Stimulated activated CD4-positive, alpha-beta T cell treated with anti-CD3 and anti-CD28 coated beads, Interleukin-1b, Interleukin-23, amount 100 ng/mL, for 24 hours (primary cell): ENCODE measurements at regions not wholly inside any gene's neighbourhood (a gene's known extent, or its start where the extent isn't known, plus 50 kb on each side); places are given as distances from the start of the nearest gene placed in this dataset.

Experiments used
- DNase-seq, 4 experiments: peaks; one replicate each; pipeline ENCODE4 v3.0.0-alpha.2; 2020; ENCODE audit warnings: low read depth in 4 of 4, low spot score in 1 of 4

DNA sequence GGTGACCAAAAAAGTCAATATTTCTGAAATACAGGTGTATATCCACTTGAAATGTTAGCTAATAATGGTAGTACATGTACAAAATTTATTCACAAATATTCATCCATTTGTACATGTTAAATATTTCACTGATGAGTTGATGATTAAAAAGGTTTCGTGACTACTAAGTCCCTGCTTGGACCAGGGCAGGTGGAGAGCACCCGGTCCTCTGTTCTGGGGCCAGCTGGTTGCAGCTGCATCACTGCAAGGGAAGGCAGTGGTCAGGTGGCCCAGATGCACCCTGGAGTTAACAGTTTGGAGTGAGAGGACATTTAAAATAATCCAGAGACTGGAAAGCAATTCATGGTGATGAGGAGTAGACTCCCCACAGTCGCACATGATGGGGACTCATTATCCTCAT, 141.2 kb downstream of the ZBTB18 start:
- no peak for DNase-seq

GRCh38 chr1:244196571-244197285, 145.6 kb downstream of the ZBTB18 start:
- no peak for DNase-seq

DNA sequence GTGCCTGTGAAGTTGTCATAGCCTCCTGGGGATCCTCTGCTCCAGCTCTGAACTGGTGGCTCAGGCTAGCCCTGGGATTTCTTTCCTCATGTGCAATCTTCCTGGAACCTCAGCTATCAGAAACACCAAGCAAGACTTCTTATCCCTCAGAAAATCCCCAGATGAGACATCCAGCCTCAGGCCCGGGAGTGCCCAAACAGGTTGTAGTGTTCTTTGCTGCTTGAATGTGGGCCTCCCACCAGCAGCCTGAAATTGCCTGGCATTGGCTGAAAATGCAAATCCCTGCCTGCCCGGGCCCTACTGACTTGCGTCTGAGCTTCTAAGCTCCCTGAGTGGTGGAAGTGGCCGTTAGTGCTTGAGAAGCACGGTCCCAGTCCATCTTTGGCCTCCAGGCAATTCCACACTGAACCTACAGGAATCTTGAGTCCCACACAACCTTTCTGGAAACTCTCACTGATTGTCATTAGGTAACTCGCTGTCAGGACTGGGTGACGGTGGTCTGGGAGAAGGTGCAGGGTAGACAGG, 146.8 kb downstream of the ZBTB18 start:
- no peak for DNase-seq

DNA sequence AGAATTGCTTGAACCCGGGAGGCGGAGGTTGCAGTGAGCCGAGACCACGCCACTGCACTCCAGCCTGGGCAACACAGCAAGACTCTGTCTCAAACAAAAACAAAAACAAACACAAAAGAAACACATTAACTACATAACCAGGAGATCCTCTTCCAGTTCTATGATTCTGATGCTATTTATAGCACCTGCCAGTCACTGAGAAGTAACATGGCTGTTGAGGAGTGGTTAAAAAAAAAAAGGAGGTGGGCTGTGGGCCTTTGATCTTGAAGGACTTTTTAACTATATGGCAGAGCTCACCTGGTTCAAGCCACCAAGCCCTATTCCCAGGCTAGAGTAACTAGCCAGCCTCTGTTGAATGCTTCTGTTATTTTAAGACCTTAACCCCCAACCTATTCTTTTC, 148.8 kb downstream of the ZBTB18 start:
- DNase-seq = no peak

GRCh38 chr1:244200596-244200995, 149.5 kb downstream of the ZBTB18 start:
- DNase-seq = no peak

- no peak for DNase-seq
These were observed 150.7 kb downstream of the ZBTB18 start for GRCh38 chr1:244201750-244202149.

GRCh38 chr1:244204004-244204403, 152.9 kb downstream of the ZBTB18 start:
- no peak for DNase-seq

- DNase-seq = no peak
These were observed 154.1 kb downstream of the ZBTB18 start for GRCh38 chr1:244205171-244205570.

GRCh38 chr1:244205906-244206305, 154.8 kb downstream of the ZBTB18 start:
- DNase-seq = no peak

GRCh38 chr1:244207042-244207934, 156.2 kb downstream of the ZBTB18 start:
- DNase-seq = no peak

DNA sequence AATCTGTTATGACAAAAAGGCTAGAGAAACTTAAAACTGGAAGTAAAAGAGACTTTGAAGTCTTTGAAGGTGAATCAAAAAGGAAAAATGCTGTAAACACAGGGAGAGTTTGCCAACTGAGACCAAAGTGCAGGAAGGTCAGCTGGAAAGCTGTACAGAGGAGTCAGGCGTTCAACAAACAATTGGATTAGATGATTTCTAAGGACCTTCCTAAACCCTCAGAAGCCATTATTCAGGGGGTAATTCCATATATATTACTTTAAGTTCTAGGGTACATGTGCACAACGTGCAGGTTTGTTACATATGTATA, 156.8 kb downstream of the ZBTB18 start:
- no peak for DNase-seq

- no peak for DNase-seq
These were observed 158.9 kb downstream of the ZBTB18 start for GRCh38 chr1:244209955-244210354.

DNA sequence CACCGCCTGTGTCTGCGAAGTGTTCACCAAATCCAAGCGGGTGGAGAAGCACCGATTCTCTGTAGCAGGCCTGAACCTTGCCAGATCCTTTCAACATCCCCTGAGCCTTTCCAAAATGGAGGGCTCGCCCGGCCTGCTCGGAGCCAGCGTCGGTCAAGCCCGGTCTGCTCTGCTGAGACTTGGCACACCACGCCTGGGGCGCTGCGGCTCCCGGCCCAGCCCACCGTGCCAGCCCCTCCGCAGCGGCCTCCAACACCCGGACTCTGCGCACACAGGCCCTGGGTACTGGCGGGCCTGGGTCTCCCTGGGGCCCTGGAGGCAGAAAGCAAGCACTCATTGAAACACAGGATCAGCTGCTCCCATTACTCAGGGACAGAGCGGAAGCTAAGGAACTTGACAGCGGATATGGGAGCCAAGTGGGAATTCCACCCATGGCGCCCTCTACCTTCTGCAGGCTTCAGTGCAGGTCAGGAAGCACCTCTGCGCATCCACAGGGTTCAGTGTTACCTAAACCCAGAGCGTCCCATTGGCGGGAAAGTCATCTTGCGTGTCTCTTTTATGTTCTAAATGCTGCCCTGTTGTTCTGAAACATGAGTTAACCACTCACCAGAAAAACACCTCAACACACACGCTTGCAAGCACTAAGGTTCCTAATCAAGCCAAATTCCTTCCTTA, 159.9 kb downstream of the ZBTB18 start:
- DNase-seq = no peak

DNA sequence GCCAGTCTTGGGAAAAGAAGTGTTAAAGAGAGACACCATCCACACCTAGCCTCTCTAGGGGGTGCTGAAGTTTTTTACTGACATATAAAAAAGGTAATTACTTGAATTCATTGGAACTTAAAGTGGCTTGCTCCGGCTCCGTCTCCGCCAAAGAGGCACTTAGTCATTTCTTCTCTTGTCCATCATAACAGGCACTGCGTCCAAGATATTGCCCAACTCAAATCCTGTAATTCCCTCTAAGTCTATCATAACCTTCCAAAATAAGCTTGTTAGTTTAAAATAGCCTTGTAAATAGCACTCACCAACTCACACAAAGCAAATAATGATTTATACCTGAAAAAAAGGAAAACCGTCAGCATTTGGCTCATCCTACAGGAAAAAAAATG, 160.5 kb downstream of the ZBTB18 start:
- DNase-seq = no peak

GRCh38 chr1:244212219-244212618, 161.1 kb downstream of the ZBTB18 start:
- DNase-seq = no peak

- no peak for DNase-seq
These were observed 161.9 kb downstream of the ZBTB18 start for GRCh38 chr1:244212797-244213475.

GRCh38 chr1:244214009-244214967, 163.2 kb downstream of the ZBTB18 start:
- DNase-seq = no peak

- no peak for DNase-seq
These were observed 165.8 kb downstream of the ZBTB18 start for GRCh38 chr1:244216836-244217235.

- no peak for DNase-seq
These were observed 166.6 kb downstream of the ZBTB18 start for GRCh38 chr1:244217711-244218110.

- no peak for DNase-seq
These were observed 167.1 kb downstream of the ZBTB18 start for GRCh38 chr1:244218220-244218619.
